H9 (cell line): ENCODE measurements at regions not wholly inside any gene's neighbourhood (a gene's known extent, or its start where the extent isn't known, plus 50 kb on each side); places are given as distances from the start of the nearest gene placed in this dataset.

Experiments
- DNase-seq: peaks from one replicate; pipeline ENCODE4 v3.0.0-alpha.2; 2017
- H2AFZ ChIP-seq: one replicate; pipeline ENCODE4 v1.6.1; 2013; ENCODE audit warnings: mild to moderate bottlenecking, low read length, control low read depth, moderate library complexity
- H2AK5ac ChIP-seq: 2 replicates; pipeline ENCODE4 v1.6.1; 2013; ENCODE audit warnings: low read length, control low read depth, mixed read lengths; ENCODE audit not compliant: insufficient read length
- H2BK120ac ChIP-seq: one replicate; pipeline ENCODE4 v1.6.1; 2013; ENCODE audit warnings: low read depth, mild to moderate bottlenecking, low read length, control low read depth, inconsistent platforms; ENCODE audit not compliant: poor library complexity, severe bottlenecking
- H2BK12ac ChIP-seq: 2 replicates; pipeline ENCODE4 v1.6.1; 2013; ENCODE audit warnings: low read length, control low read depth, mixed read lengths, low read depth; ENCODE audit not compliant: insufficient read length
- H2BK15ac ChIP-seq: 2 replicates; pipeline ENCODE4 v1.6.1; 2013; ENCODE audit warnings: low read depth, low read length, control low read depth
- H2BK20ac ChIP-seq: one replicate; pipeline ENCODE4 v1.6.1; 2013; ENCODE audit warnings: low read depth, mild to moderate bottlenecking, low read length, control low read depth, inconsistent platforms; ENCODE audit not compliant: poor library complexity, severe bottlenecking
- H2BK5ac ChIP-seq: 2 replicates; pipeline ENCODE4 v1.6.1; 2013; ENCODE audit warnings: low read length, control low read depth, mixed read lengths; ENCODE audit not compliant: insufficient read length
- H3K14ac ChIP-seq: 2 replicates; pipeline ENCODE4 v1.6.1; 2013; ENCODE audit warnings: low read length, control low read depth; ENCODE audit not compliant: insufficient read depth
- H3K18ac ChIP-seq: 2 replicates; pipeline ENCODE4 v1.6.1; 2013; ENCODE audit warnings: low read depth, mild to moderate bottlenecking, mixed read lengths, low read length, control low read depth; ENCODE audit not compliant: insufficient read length
- H3K23ac ChIP-seq: 2 replicates; pipeline ENCODE4 v1.6.1; 2013; ENCODE audit warnings: low read length, control low read depth, mixed read lengths, low read depth; ENCODE audit not compliant: insufficient read length
- H3K23me2 ChIP-seq: 2 replicates; pipeline ENCODE4 v1.6.1; 2013; ENCODE audit warnings: low read depth, mild to moderate bottlenecking, mixed read lengths, low read length, control low read depth; ENCODE audit not compliant: insufficient read length, poor library complexity, severe bottlenecking
- H3K27ac ChIP-seq: 2 replicates; pipeline ENCODE4 v1.5.1; 2013; ENCODE audit warnings: low read length, control low read depth, mixed read lengths, low read depth; ENCODE audit not compliant: insufficient read length
- H3K27me3 ChIP-seq: 2 replicates; pipeline ENCODE4 v1.6.1; 2013; ENCODE audit warnings: low read length, control low read depth, inconsistent platforms; ENCODE audit not compliant: insufficient read depth
- H3K4ac ChIP-seq: 2 replicates; pipeline ENCODE4 v1.6.1; 2013; ENCODE audit warnings: low read depth, mild to moderate bottlenecking, control low read depth, inconsistent platforms, low read length, moderate library complexity
- H3K4me1 ChIP-seq: 2 replicates; pipeline ENCODE4 v1.6.1; 2013; ENCODE audit warnings: low read length, control low read depth, inconsistent platforms; ENCODE audit not compliant: insufficient read depth
- H3K4me2 ChIP-seq: 2 replicates; pipeline ENCODE4 v1.6.1; 2013; ENCODE audit warnings: low read length, control low read depth, mixed read lengths; ENCODE audit not compliant: insufficient read length, insufficient read depth
- H3K56ac ChIP-seq: 2 replicates; pipeline ENCODE4 v1.6.1; 2013; ENCODE audit warnings: low read depth, mild to moderate bottlenecking, mixed read lengths, low read length, control low read depth; ENCODE audit not compliant: insufficient read length
- H3K79me1 ChIP-seq: 2 replicates; pipeline ENCODE4 v1.6.1; 2013; ENCODE audit warnings: low read depth, mild to moderate bottlenecking, moderate library complexity, low read length, control low read depth, inconsistent platforms; ENCODE audit not compliant: insufficient read depth, poor library complexity, severe bottlenecking
- H3K79me2 ChIP-seq: 2 replicates; pipeline ENCODE4 v1.6.1; 2013; ENCODE audit warnings: low read length, control low read depth, inconsistent platforms; ENCODE audit not compliant: insufficient read depth
- H3K9ac ChIP-seq: 2 replicates; pipeline ENCODE4 v1.6.1; 2013; ENCODE audit warnings: low read length, control low read depth, mixed read lengths; ENCODE audit not compliant: insufficient read length; ENCODE audit errors: extremely low read depth
- H3K9me3 ChIP-seq: one replicate; pipeline ENCODE4 v1.6.1; 2013; ENCODE audit warnings: low read depth, low read length, inconsistent platforms; ENCODE audit not compliant: control insufficient read depth
- H3T11ph ChIP-seq: one replicate; pipeline ENCODE4 v1.6.1; 2013; ENCODE audit warnings: mild to moderate bottlenecking, low read length, control low read depth, inconsistent platforms
- H4K20me1 ChIP-seq: one replicate; pipeline ENCODE4 v1.6.1; 2013; ENCODE audit not compliant: control insufficient read depth, insufficient read length, insufficient read depth
- H4K5ac ChIP-seq: 2 replicates; pipeline ENCODE4 v1.6.1; 2013; ENCODE audit warnings: low read depth, mild to moderate bottlenecking, mixed read lengths, low read length, control low read depth; ENCODE audit not compliant: insufficient read length
- H4K8ac ChIP-seq: replicated peaks from 2 replicates; pipeline ENCODE4 v1.6.1; 2013; ENCODE audit warnings: low read length, control low read depth, mixed read lengths, low read depth; ENCODE audit not compliant: insufficient read length
- H4K91ac ChIP-seq: 2 replicates; pipeline ENCODE4 v1.6.1; 2013; ENCODE audit warnings: low read depth, mild to moderate bottlenecking, moderate library complexity, mixed read lengths, low read length, control low read depth; ENCODE audit not compliant: insufficient read length
- H3K27ac Mint-ChIP-seq, 3 experiments: 2 replicates in 2 of 3; 3 replicates in 1 of 3; pipeline ENCODE4 v1.8.0; 2020 to 2021; ENCODE audit warnings: mixed read lengths in 3 of 3, mild to moderate bottlenecking in 1 of 3, moderate library complexity in 1 of 3
- H3K27me3 Mint-ChIP-seq: 2 replicates; pipeline ENCODE4 v1.8.0; 2021; ENCODE audit warnings: low read depth, mild to moderate bottlenecking, moderate library complexity, mixed read lengths
- H3K36me3 Mint-ChIP-seq, 3 experiments: 2 replicates in 2 of 3; 3 replicates in 1 of 3; pipeline ENCODE4 v1.8.0; 2020 to 2021; ENCODE audit warnings: low read depth in 3 of 3, mixed read lengths in 3 of 3; ENCODE audit not compliant: insufficient read depth in 1 of 3
- H3K4me1 Mint-ChIP-seq, 2 experiments: 2 replicates each; pipeline ENCODE4 v1.8.0; 2020; ENCODE audit warnings: mixed read lengths in 2 of 2
- H3K4me3 Mint-ChIP-seq, 2 experiments: 2 replicates in 1 of 2; 3 replicates in 1 of 2; pipeline ENCODE4 v1.8.0; 2020 to 2021; ENCODE audit warnings: mild to moderate bottlenecking in 2 of 2, mixed read lengths in 2 of 2, moderate library complexity in 1 of 2
- H3K9me3 Mint-ChIP-seq, 2 experiments: 2 replicates in 1 of 2; 3 replicates in 1 of 2; pipeline ENCODE4 v1.8.0; 2020; ENCODE audit warnings: mild to moderate bottlenecking in 2 of 2, mixed read lengths in 2 of 2, moderate library complexity in 1 of 2
- WGBS: extraction: QIAGEN DNeasy Blood & Tissue Kit; methylation state at CpG from one replicate; pipeline ENCODE4 v1.1.7; 2013; ENCODE audit warnings: missing lambda C conversion rate, low lambda C conversion rate, mixed read lengths; ENCODE audit not compliant: insufficient read length; ENCODE audit errors: extremely low coverage; 5-methylcytosine and 5-hydroxymethylcytosine counted together
- TF ChIP-seq, protein P1 (sequence below): fragments of 200-600 bp; sonication (generic); conservative IDR thresholded peaks from 3 replicates; pipeline ENCODE4 v1.8.0; 2021; ENCODE audit warnings: antibody characterized with exemption, mild to moderate bottlenecking

DNA sequence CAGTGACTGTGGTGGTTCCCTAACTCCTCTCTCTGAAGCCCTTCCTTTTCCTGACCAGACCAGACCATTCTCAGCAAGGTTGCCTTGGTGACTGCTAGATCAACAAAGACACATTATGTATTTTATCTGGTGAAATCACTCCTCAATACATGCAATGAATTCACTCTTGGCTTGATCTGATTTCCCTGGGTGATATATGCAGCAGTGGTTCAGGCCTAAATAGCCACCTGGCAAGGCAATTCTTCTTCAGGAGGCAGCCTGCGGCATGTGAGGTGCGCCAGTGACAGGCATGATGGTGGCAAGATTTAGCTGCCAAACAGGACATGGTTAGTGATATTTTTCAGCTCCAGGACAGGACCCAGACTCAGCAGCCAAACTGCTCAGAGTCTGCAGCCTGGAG lies 350.3 kb upstream of the CCDC196 start:
- no peak overlapping the region for H4K5ac ChIP-seq

More for the DNA sequence above, 350.3 kb upstream of the CCDC196 start:
- no CpG with 5 or more reads among the region's 2 CpGs for WGBS
- no peak overlapping the region for H2AFZ ChIP-seq
- H3K36me3 Mint-ChIP-seq: no peaks in the 10 kb centered on the region
- H3K9me3 Mint-ChIP-seq: no peaks in the 10 kb centered on the region
- no peak overlapping the region for H2AK5ac ChIP-seq
- no peak overlapping the region for H4K8ac ChIP-seq
- no peaks in the 10 kb centered on the region for H3K27me3 Mint-ChIP-seq
- no peak overlapping the region for H3K9ac ChIP-seq
- no peak overlapping the region for H3K18ac ChIP-seq
- no peaks in the 10 kb centered on the region for H3K4me1 Mint-ChIP-seq
- H2BK12ac ChIP-seq: no peak overlapping the region
- no peak overlapping the region for H4K91ac ChIP-seq
- no peak overlapping the region for H2BK15ac ChIP-seq
- no peak overlapping the region for H3K4me3 Mint-ChIP-seq
- H2BK120ac ChIP-seq: no peak overlapping the region
- no peak overlapping the region for H3K27ac ChIP-seq
- H3K9me3 ChIP-seq: no peaks in the 10 kb centered on the region
- H3K4ac ChIP-seq: no peak overlapping the region
- TF ChIP-seq, protein P1, sequence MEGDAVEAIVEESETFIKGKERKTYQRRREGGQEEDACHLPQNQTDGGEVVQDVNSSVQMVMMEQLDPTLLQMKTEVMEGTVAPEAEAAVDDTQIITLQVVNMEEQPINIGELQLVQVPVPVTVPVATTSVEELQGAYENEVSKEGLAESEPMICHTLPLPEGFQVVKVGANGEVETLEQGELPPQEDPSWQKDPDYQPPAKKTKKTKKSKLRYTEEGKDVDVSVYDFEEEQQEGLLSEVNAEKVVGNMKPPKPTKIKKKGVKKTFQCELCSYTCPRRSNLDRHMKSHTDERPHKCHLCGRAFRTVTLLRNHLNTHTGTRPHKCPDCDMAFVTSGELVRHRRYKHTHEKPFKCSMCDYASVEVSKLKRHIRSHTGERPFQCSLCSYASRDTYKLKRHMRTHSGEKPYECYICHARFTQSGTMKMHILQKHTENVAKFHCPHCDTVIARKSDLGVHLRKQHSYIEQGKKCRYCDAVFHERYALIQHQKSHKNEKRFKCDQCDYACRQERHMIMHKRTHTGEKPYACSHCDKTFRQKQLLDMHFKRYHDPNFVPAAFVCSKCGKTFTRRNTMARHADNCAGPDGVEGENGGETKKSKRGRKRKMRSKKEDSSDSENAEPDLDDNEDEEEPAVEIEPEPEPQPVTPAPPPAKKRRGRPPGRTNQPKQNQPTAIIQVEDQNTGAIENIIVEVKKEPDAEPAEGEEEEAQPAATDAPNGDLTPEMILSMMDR: no peak
- H3K27me3 ChIP-seq: no peaks in the 10 kb centered on the region
- H3K27ac Mint-ChIP-seq: no peak overlapping the region
- H3K4me2 ChIP-seq: no peak overlapping the region
- no peaks in the 10 kb centered on the region for H3K79me2 ChIP-seq
- H3T11ph ChIP-seq: no peak overlapping the region
- H2BK20ac ChIP-seq: no peak overlapping the region
- no peak overlapping the region for H3K14ac ChIP-seq
- H3K23ac ChIP-seq: no peak overlapping the region
- H4K20me1 ChIP-seq: no peaks in the 10 kb centered on the region
- H3K4me1 ChIP-seq: no peaks in the 10 kb centered on the region
- DNase-seq: no peak
- H2BK5ac ChIP-seq: no peak overlapping the region
- H3K79me1 ChIP-seq: no peaks in the 10 kb centered on the region
- no peaks in the 10 kb centered on the region for H3K23me2 ChIP-seq
- H3K56ac ChIP-seq: no peak overlapping the region
